HepG2 (cell line): ENCODE measurements at regions not wholly inside any gene's neighbourhood (a gene's known extent, or its start where the extent isn't known, plus 50 kb on each side); places are given as distances from the start of the nearest gene placed in this dataset.

ENCODE experiments used
- ATAC-seq: fragments of 200-7000 bp; cut with Tn5 transposase; 3 replicates; pipeline ENCODE4 v1.9.1; 2020; ENCODE audit warnings: mild to moderate bottlenecking, moderate library complexity
- BruUV-seq: library from RNA; stranded (reverse); fragments of 400-500 nt; replicated peaks from 2 replicates; lab custom pipeline; 2021; lab: Mats Ljungman, UMichigan
- CTCF ChIA-PET: fragments of 300-600 bp; formaldehyde crosslinking; extraction: SDS; loops from one replicate; lab custom pipeline; 2021; ENCODE audit warnings: low total read pairs, inconsistent platforms, low intra/inter-chr PET ratio; lab: Yijun Ruan, JAX
- POLR2A ChIA-PET: fragments of 350-600 bp; sonication (Branson Sonifier 250); formaldehyde crosslinking; loops from one replicate; lab custom pipeline; 2020; ENCODE audit warnings: antibody characterized with exemption, inconsistent platforms; lab: Yijun Ruan, JAX
- DNase-seq: peaks from one replicate; pipeline ENCODE4 v3.0.0-alpha.2; 2015; ENCODE audit warnings: low spot score
- FAIRE-seq: peaks from 3 replicates; lab custom pipeline; 2011; peaks lifted over from hg19 to GRCh38; lab: Jason Lieb, UNC
- H2AFZ ChIP-seq: one replicate; pipeline ENCODE4 v1.6.1; 2011; ENCODE audit warnings: low read length, inconsistent platforms
- H3K27ac ChIP-seq: fragments of 300-600 bp; 3 replicates; pipeline ENCODE4 v1.8.0; 2011; ENCODE audit warnings: mixed run types, mild to moderate bottlenecking, mixed read lengths, low read length, inconsistent platforms; ENCODE audit not compliant: insufficient read depth; ENCODE audit errors: extremely low read length
- H3K27me3 ChIP-seq, 2 experiments: fragments of 200-600 bp in 1 of 2; 2 replicates in 1 of 2; 3 replicates in 1 of 2; pipeline versions ENCODE4 v1.6.0 to v1.8.0; 2011; ENCODE audit warnings: low read length in 2 of 2, mild to moderate bottlenecking in 2 of 2, moderate library complexity in 2 of 2, inconsistent platforms in 1 of 2; ENCODE audit not compliant: insufficient read depth in 2 of 2, control insufficient read depth in 1 of 2
- H3K36me3 ChIP-seq, 2 experiments: fragments of 200-600 bp in 1 of 2; replicated peaks in 1 of 2; 2 replicates in 1 of 2; 3 replicates in 1 of 2; pipeline versions ENCODE4 v1.5.1 to v1.8.0; 2011; ENCODE audit warnings: low read length in 2 of 2, inconsistent platforms in 1 of 2; ENCODE audit not compliant: insufficient read depth in 2 of 2, control insufficient read depth in 1 of 2
- H3K4me1 ChIP-seq: 2 replicates; pipeline ENCODE4 v1.5.1; 2012; ENCODE audit warnings: low read length, inconsistent platforms; ENCODE audit not compliant: insufficient read depth
- H3K4me2 ChIP-seq: 2 replicates; pipeline ENCODE4 v1.6.0; 2011; ENCODE audit warnings: low read depth, low read length, inconsistent platforms
- H3K4me3 ChIP-seq, 3 experiments: fragments of 200-600 bp in 1 of 3; sonication (generic), shearing (Covaris generic) in 1 of 3; replicated peaks in 1 of 3; 2 replicates each; pipeline ENCODE4 v1.5.1; 2011 to 2016; ENCODE audit warnings: low read length in 3 of 3, inconsistent platforms in 2 of 3, low read depth in 2 of 3, mild to moderate bottlenecking in 2 of 3, control low read depth in 1 of 3, mixed read lengths in 1 of 3; ENCODE audit not compliant: insufficient read depth in 1 of 3
- H3K79me2 ChIP-seq: one replicate; pipeline ENCODE4 v1.6.1; 2011; ENCODE audit warnings: low read length, inconsistent platforms; ENCODE audit not compliant: insufficient read depth
- H3K9ac ChIP-seq: 2 replicates; pipeline ENCODE4 v1.6.0; 2011; ENCODE audit warnings: mild to moderate bottlenecking, low read depth, low read length, inconsistent platforms; ENCODE audit not compliant: insufficient read depth
- H3K9me3 ChIP-seq: 2 replicates; pipeline ENCODE4 v1.5.1; 2012; ENCODE audit warnings: mild to moderate bottlenecking, low read length
- H4K20me1 ChIP-seq: 2 replicates; pipeline ENCODE4 v1.6.0; 2011; ENCODE audit warnings: inconsistent platforms, mild to moderate bottlenecking, low read length, moderate library complexity; ENCODE audit not compliant: insufficient read depth
- ATF7 ChIP-seq, 2 experiments: fragments of 450-650 bp in 1 of 2; sonication (generic) in 1 of 2; formaldehyde crosslinking in 1 of 2; IDR thresholded peaks; 2 replicates each; pipeline versions ENCODE4 v1.4.0 to v1.6.1; 2016 to 2020; ENCODE audit warnings: antibody characterized with exemption in 1 of 2, mild to moderate bottlenecking in 1 of 2, missing genetic modification reagents in 1 of 2
- HNRNPH1 ChIP-seq: fragments of 200-400 bp; formaldehyde crosslinking; optimal IDR thresholded peaks from 2 replicates; pipeline ENCODE3; 2017; ENCODE audit warnings: mild to moderate bottlenecking, low read depth, low read length
- PITX1 ChIP-seq: sonication (generic); formaldehyde crosslinking; IDR thresholded peaks from 2 replicates; pipeline ENCODE4 v1.5.1; 2020; ENCODE audit warnings: mild to moderate bottlenecking, missing genetic modification reagents
- POLR2A ChIP-seq, 2 experiments: IDR thresholded peaks; 2 replicates each; pipeline ENCODE4 v1.6.1; 2011; ENCODE audit warnings: low read depth in 2 of 2, low read length in 2 of 2, mild to moderate bottlenecking in 1 of 2, moderate library complexity in 1 of 2; ENCODE audit not compliant: insufficient read depth in 1 of 2
- ZNF761 ChIP-seq: sonication (generic); formaldehyde crosslinking; conservative IDR thresholded peaks from 2 replicates; pipeline ENCODE4 v1.4.0; 2020; ENCODE audit warnings: mild to moderate bottlenecking, missing genetic modification reagents
- WGBS: methylation state at CpG from one replicate; pipeline ENCODE4 v1.1.6; 2017; ENCODE audit warnings: low lambda C conversion rate; 5-methylcytosine and 5-hydroxymethylcytosine counted together
- in situ Hi-C: cut with HindIII; loops from 2 replicates; pipeline ENCODE4 v1.10.0; 2017; ENCODE audit warnings: low pct_unique_long_range_greater_than_20kb; ENCODE audit not compliant: extremely low pct_ligation_motif_present
- intact Hi-C: fragments of 100-400 bp; cut with micrococcal nuclease; formaldehyde crosslinking; loops from one replicate; pipeline ENCODE4 v1.10.0; 2022; ENCODE audit not compliant: unreplicated experiment
- TF ChIP-seq, protein P1 (sequence below): sonication (generic); formaldehyde crosslinking; IDR thresholded peaks from 2 replicates; pipeline ENCODE4 v1.5.0; 2020; ENCODE audit warnings: missing genetic modification reagents
- TF ChIP-seq, protein P2 (sequence below): sonication (generic); formaldehyde crosslinking; IDR thresholded peaks from 2 replicates; pipeline ENCODE4 v1.8.1; 2022; ENCODE audit warnings: mild to moderate bottlenecking, missing genetic modification reagents
- TF ChIP-seq, protein P3 (sequence below): sonication (generic); formaldehyde crosslinking; IDR thresholded peaks from 2 replicates; pipeline ENCODE4 v1.4.0; 2020; ENCODE audit warnings: mild to moderate bottlenecking, missing genetic modification reagents

GRCh38 chr2:54059986-54060385, 55.4 kb upstream of the ACYP2 start (continued):
- TF ChIP-seq, protein P1, sequence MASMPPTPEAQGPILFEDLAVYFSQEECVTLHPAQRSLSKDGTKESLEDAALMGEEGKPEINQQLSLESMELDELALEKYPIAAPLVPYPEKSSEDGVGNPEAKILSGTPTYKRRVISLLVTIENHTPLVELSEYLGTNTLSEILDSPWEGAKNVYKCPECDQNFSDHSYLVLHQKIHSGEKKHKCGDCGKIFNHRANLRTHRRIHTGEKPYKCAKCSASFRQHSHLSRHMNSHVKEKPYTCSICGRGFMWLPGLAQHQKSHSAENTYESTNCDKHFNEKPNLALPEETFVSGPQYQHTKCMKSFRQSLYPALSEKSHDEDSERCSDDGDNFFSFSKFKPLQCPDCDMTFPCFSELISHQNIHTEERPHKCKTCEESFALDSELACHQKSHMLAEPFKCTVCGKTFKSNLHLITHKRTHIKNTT (CRISPR knock-in tag): no peak
- TF ChIP-seq ATF7 (IDR thresholded peaks at IDR 0.05) (no peak), ATF7 (CRISPR knock-in tag; IDR thresholded peaks at IDR 0.05) (no peak), ZNF761 (CRISPR knock-in tag) (no peak)
- TF ChIP-seq, protein P2, sequence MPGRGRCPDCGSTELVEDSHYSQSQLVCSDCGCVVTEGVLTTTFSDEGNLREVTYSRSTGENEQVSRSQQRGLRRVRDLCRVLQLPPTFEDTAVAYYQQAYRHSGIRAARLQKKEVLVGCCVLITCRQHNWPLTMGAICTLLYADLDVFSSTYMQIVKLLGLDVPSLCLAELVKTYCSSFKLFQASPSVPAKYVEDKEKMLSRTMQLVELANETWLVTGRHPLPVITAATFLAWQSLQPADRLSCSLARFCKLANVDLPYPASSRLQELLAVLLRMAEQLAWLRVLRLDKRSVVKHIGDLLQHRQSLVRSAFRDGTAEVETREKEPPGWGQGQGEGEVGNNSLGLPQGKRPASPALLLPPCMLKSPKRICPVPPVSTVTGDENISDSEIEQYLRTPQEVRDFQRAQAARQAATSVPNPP (CRISPR knock-in tag): no peak

GRCh38 chr2:54059504-54059903, 55.9 kb upstream of the ACYP2 start:
- intact Hi-C loops: no loop called here

More at GRCh38 chr2:54059504-54059903, 55.9 kb upstream of the ACYP2 start:
- Histone ChIP-seq H3K9me3 (peaks cover 5% of the 10 kb centered on the region; the same call in 1 of the 2 replicates), H3K4me3 (no peak overlapping the region), H3K27me3 (no peaks in the 10 kb centered on the region), H3K4me2 (no peak overlapping the region), H3K4me1 (no peaks in the 10 kb centered on the region), H3K27ac (no peak overlapping the region), H2AFZ (no peak overlapping the region)
- no peak for ATAC-seq
- in situ Hi-C loops: no loop called here
- POLR2A ChIA-PET: no interaction called here
- no TSS peak for BruUV-seq
- TF ChIP-seq HNRNPH1 (no peak), POLR2A (IDR thresholded peaks at IDR 0.05; ENCODE audit: insufficient read depth in 1 of 2, low read depth in 2 of 2, low read length in 2 of 2) (no peak), PITX1 (CRISPR knock-in tag) (no peak)
- TF ChIP-seq, protein P3, sequence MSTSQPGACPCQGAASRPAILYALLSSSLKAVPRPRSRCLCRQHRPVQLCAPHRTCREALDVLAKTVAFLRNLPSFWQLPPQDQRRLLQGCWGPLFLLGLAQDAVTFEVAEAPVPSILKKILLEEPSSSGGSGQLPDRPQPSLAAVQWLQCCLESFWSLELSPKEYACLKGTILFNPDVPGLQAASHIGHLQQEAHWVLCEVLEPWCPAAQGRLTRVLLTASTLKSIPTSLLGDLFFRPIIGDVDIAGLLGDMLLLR (CRISPR knock-in tag): no peak
- TF ChIP-seq, all 625 proteins: peak for 0
- DNase-seq (no peak), FAIRE-seq (no peak)
- Histone ChIP-seq H3K79me2 (no peaks in the 10 kb centered on the region), H3K9ac (no peak overlapping the region), H4K20me1 (no peaks in the 10 kb centered on the region), H3K36me3 (no peaks in the 10 kb centered on the region)
- WGBS: 97% methylated on average over 3 of the region's 3 CpGs
- CTCF ChIA-PET: no interaction called here
